Stimulated activated CD8-positive, alpha-beta memory T cell treated with anti-CD3 and anti-CD28 coated beads, Interleukin-12 subunit alpha, Interleukin-12 subunit beta, amount 100 ng/mL, for 24 hours (primary cell): ENCODE measurements at regions not wholly inside any gene's neighbourhood (a gene's known extent, or its start where the extent isn't known, plus 50 kb on each side); places are given as distances from the start of the nearest gene placed in this dataset.
"Not testable (repeated sequence)": the region's sequence is repeated elsewhere in the genome, so short reads cannot be mapped to it uniquely, and the experiment has no call there.

Experiments used
- DNase-seq: peaks from one replicate; pipeline ENCODE4 v3.0.0-alpha.2; 2020; ENCODE audit errors: extremely low read depth

- no peak for DNase-seq
These were observed 114.2 kb upstream of the MAN2A1 start for GRCh38 chr5:109575506-109575905.

- no peak for DNase-seq
These were observed 114.7 kb upstream of the MAN2A1 start for GRCh38 chr5:109574985-109575384.

DNA sequence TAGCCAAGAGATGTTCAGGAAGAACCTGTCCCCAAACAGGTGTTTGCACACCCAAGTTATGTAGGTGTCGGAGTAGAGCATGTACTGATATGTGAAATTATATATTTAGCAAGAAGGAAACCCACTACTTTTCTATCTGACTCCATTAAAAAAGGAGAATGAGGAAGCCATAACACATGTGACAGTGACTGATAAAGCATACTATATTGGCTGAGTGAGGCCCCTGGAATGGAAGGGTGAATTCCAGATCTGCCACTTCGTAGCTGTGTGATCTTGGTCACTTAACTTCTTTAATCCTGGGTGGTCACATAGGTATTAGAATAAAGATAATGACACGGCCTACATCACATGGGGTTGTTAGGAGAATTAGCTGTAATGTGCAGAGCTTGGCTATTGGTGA lies 116.0 kb upstream of the MAN2A1 start:
- no peak for DNase-seq

DNA sequence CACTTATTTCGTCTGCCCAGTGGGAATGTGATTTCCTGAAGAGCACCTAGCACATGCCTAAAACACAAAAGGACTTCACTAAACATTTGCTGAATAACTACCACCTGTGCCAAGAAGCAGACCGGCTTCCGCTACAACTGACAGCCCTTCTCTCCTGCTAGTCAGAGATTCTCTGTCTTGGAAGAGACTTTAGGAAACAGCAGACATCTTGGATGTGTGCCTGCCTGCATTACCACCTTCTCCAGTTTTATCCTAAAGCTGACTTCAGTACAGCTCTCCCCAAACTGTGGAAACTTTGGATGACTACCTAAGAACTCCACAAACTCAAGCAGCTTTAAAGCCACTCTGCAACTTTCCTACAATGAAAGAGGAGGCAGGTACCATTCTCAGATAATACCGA lies 116.5 kb upstream of the MAN2A1 start:
- no peak for DNase-seq

GRCh38 chr5:109571785-109572184 lies 117.9 kb upstream of the MAN2A1 start:
- DNase-seq, result no peak

- DNase-seq, result no peak
These were observed 119.3 kb upstream of the MAN2A1 start for GRCh38 chr5:109570362-109570874.

GRCh38 chr5:109567374-109568044 lies 122.2 kb upstream of the MAN2A1 start:
- DNase-seq, result no peak

GRCh38 chr5:109566361-109566760 lies 123.4 kb upstream of the MAN2A1 start:
- no peak for DNase-seq

- DNase-seq, result no peak
These were observed 126.0 kb upstream of the MAN2A1 start for GRCh38 chr5:109563739-109564138.

DNA sequence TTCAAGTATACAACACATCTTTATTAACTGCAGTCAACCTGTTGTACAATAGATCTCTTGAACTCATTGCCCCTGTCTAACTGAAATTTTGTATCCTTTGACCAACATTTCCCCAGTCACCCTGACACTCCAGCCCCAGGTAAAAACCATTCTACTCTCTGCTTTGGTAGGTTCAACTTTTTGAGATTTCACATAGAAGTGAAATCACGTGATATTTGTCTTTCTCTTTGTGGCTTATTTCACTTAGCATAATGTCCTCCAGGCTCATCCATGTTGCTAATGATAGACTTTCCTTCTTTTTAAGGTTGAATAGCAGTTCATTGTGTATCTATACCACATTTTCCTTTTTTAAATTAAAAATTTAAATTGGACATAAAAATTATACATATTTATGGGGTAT lies 126.5 kb upstream of the MAN2A1 start:
- DNase-seq, result no peak

- no peak for DNase-seq
These were observed 127.3 kb upstream of the MAN2A1 start for GRCh38 chr5:109562441-109562840.

- no peak for DNase-seq
These were observed 128.3 kb upstream of the MAN2A1 start for GRCh38 chr5:109561447-109561846.

DNA sequence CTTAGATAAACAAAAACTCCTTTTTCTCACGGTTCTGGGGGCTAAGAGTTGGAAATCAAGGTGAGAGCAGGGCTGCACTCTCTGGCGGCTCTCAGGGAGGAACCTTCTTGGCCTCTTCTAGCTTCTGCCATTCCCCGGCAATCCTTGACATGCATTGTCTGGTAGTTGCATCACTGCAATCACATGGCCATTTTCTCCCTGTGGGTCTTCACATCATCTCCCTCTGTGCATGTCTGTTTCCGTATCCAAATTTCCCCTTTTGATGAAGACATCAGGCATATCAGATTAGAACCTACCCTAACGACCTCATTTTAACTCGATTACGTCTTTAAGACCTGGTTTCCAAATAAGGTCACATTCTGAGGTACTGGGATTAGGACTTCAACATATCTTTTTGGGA lies 129.2 kb upstream of the MAN2A1 start:
- DNase-seq, result no peak

DNA sequence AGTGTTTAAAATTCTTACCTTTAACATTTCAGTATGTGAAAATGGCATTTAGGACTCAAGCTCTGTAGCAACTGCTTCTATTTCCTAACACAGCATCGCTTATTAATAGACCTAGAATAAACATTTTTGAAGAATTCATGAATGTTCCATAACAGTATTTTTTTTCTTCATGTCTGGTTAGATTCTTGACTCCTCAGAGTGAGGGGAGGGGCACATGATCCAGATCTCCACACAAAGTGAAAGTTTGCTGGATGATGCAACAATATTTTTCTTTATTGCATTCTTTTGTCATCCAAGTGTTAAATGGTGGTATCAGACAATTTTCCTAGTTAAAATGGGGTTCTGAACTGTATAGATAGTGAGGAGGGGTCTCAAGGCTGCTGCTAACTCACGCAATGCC lies 130.8 kb upstream of the MAN2A1 start:
- no peak for DNase-seq

DNA sequence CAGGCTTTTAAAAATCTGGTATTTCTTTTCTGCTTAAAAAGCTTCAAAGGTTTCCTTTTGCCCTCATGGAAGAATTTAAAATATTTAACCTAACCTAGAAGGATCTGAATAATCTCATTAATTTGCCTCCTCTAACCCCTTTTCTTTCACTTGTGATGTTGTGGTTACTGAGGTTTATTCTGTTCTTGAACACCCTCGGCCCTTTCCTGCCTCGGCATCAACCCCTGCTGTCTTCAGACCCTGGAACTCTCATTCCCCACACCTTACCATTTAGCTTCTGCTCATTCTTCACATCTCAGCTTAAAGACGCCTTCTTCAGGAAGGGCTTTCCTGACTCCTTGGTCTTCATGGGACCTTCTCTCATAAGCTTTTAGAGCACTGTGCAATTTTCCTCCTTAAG lies 131.4 kb upstream of the MAN2A1 start:
- no peak for DNase-seq

DNA sequence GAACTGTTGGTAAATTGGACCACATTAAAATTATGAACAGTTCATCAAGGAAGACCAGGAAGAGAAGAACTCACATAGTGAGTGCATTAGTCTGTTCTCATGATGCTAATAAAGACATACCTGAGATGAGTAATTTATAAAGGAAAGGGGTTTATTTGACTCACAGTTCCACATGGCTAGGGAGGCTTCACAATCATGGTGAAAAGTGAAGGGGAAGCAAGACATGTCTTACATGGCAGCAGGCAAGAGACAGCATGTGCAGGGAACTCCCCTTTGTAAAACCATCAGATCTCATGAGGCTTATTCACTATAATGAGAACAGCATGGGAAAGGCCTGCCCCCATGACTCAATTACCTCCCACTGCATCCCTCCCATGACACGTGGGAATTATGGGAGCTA lies 135.9 kb upstream of the MAN2A1 start:
- no peak for DNase-seq

GRCh38 chr5:109551234-109551633 lies 138.5 kb upstream of the MAN2A1 start:
- not testable (repeated sequence) for DNase-seq

DNA sequence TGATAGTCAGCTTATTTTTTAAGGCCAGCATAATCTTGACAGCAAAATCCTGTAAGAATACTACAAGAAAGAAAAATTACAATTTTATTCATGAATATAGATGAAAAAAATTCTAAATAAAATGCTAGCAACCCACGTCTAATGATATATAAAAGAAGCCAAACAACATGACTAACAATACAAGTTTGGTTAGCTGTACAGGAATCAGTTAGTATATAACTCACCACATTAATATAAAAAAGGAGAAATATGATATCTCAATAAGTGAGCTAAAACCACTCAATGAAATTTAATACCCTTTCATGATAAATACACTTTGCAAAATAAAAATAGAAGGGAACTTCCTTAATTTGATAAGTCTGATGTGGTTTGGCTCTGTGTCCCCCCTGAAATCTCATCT lies 139.7 kb upstream of the MAN2A1 start:
- DNase-seq, result no peak

DNA sequence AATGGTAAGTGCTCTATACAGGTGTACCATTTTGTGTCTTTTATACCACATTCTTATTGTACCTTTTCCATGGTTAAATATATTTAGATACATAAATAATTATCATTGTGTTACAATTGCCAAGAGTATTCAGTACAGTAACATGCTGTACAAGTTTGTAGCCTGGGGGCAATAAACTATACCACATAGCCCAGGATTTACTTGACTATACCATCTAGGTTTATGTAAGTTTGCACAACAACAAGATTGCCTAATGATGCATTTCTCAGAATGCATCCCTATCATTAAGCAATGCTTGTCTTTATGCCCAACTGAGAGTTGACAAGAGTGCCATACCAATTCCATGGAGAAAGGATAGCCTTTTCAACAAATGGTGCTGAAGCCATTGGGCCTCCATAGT lies 136.7 kb upstream of the PJA2 start:
- no peak for DNase-seq

- not testable (repeated sequence) for DNase-seq
These were observed 135.1 kb upstream of the PJA2 start for GRCh38 chr5:109544873-109545272.

DNA sequence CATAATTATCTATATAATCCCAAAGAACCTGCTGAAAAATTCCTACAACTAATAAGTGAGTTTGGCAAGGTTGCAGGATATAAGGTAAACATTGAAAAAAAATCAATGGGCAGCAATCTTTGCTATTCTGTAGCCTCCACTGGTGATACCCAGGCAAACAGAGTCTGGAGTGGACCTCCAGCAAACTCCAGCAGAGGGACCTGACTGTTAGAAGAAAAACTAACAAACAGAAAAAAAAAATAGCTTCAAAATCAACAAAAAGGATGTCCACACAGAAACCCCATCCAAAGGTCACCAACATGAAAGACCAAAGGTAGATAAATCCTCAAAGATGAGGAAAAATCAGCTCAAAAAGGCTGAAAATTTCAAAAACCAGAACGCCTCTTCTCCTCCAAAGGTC lies 128.9 kb upstream of the PJA2 start:
- DNase-seq, result not testable (repeated sequence)

- DNase-seq, result not testable (repeated sequence)
These were observed 125.3 kb upstream of the PJA2 start for GRCh38 chr5:109535090-109535489.

DNA sequence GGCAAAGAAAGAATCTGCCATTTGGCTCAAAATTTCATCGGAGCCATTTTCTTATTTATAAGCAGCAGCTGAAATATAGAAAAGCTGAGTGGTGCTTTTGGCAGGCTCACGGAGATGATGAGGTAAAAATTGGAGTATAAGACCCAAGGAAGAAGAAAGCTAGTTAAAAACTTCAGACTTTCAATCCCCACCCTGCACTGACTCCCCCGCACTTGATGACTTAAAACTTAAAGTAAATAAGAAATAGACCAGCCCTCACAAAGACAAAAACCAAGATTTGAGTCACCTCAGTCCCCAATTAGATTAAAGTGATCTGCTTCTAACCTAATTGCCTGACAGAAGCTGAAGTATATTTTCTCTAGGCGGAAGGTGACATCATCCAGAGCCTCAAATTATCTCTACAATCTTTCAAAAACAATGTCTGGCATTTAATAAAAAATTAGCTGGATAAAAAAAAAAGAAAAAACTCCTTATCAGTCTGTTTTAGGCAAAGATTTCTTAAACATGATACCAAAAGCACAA lies 124.0 kb upstream of the PJA2 start:
- no peak for DNase-seq
